GM23248 (cell line): ENCODE measurements at regions not wholly inside any gene's neighbourhood (a gene's known extent, or its start where the extent isn't known, plus 50 kb on each side); places are given as distances from the start of the nearest gene placed in this dataset.

Experiments used
- EZH2 ChIP-seq: fragments of 200-600 bp; sonication (generic); IDR thresholded peaks from 2 replicates; pipeline ENCODE4 v1.6.1; 2018; ENCODE audit warnings: antibody characterized with exemption, mild to moderate bottlenecking; ENCODE audit not compliant: insufficient read depth, poor library complexity, severe bottlenecking
- EZH2phosphoT487 ChIP-seq: fragments of 200-600 bp; sonication (generic); IDR thresholded peaks from 2 replicates; pipeline ENCODE4 v1.6.1; 2018; ENCODE audit warnings: antibody characterized with exemption, moderate library complexity, mild to moderate bottlenecking, low read depth; ENCODE audit not compliant: insufficient read depth

GRCh38 chr7:85478530-85478929 lies 291.7 kb upstream of the SEMA3D start:
- no peak for TF ChIP-seq EZH2phosphoT487
- TF ChIP-seq EZH2, result no peak
